ENCODE measurements at regions not wholly inside any gene's neighbourhood (a gene's known extent, or its start where the extent isn't known, plus 50 kb on each side); places are given as distances from the start of the nearest gene placed in this dataset.

- DNase-seq = no peak
Measured at GRCh38 chr15:70469651-70470555, 293.5 kb downstream of the UACA start.

GRCh38 chr15:70469182-70469581 is 294.2 kb downstream of the UACA start:
- no peak for DNase-seq

GRCh38 chr15:70466895-70467529 is 296.3 kb downstream of the UACA start:
- peak; percentile 30 for DNase-seq

- DNase-seq = no peak
Measured at GRCh38 chr15:70466305-70466704, 297.1 kb downstream of the UACA start.

GRCh38 chr15:70465812-70466211 is 297.5 kb downstream of the UACA start:
- DNase-seq = no peak

- DNase-seq = no peak
Measured at GRCh38 chr15:70463453-70463834, 299.9 kb downstream of the UACA start.

- DNase-seq = no peak
Measured at GRCh38 chr15:70461992-70462391, 301.4 kb downstream of the UACA start.

GRCh38 chr15:70461017-70461416 is 302.3 kb downstream of the UACA start:
- DNase-seq = no peak

GRCh38 chr15:70459312-70459711 is 304.0 kb downstream of the UACA start:
- DNase-seq = no peak

- DNase-seq = no peak
Measured at GRCh38 chr15:70453766-70454165, 309.6 kb downstream of the UACA start.

GRCh38 chr15:70453238-70453637 is 310.1 kb downstream of the UACA start:
- no peak for DNase-seq

GRCh38 chr15:70451821-70452653 is 311.3 kb downstream of the UACA start:
- DNase-seq = peak; percentile 16

GRCh38 chr15:70450142-70450443 is 313.3 kb downstream of the UACA start:
- no peak for DNase-seq

GRCh38 chr15:70449311-70450141 is 313.8 kb downstream of the UACA start:
- no peak for DNase-seq

- peak; percentile 13 for DNase-seq
Measured at GRCh38 chr15:70447928-70448698, 315.2 kb downstream of the UACA start.

GRCh38 chr15:70447521-70447920 is 315.8 kb downstream of the UACA start:
- DNase-seq = no peak

GRCh38 chr15:70447081-70447480 is 316.3 kb downstream of the UACA start:
- DNase-seq = no peak

- DNase-seq = no peak
Measured at GRCh38 chr15:70443486-70444273, 319.7 kb downstream of the UACA start.

- DNase-seq = no peak
Measured at GRCh38 chr15:70442616-70443321, 320.6 kb downstream of the UACA start.

- DNase-seq = no peak
Measured at GRCh38 chr15:70442211-70442610, 321.1 kb downstream of the UACA start.
